Neural crest cell (in vitro differentiated cells): ENCODE measurements at regions not wholly inside any gene's neighbourhood (a gene's known extent, or its start where the extent isn't known, plus 50 kb on each side); places are given as distances from the start of the nearest gene placed in this dataset.

Source experiments
- DNase-seq: peaks from one replicate; pipeline ENCODE4 v3.0.0; 2021; ENCODE audit warnings: low read depth, mixed read lengths, low spot score
- H3K27ac Mint-ChIP-seq: one replicate; pipeline ENCODE4 v1.8.0; 2021; ENCODE audit warnings: mild to moderate bottlenecking, mixed read lengths; ENCODE audit not compliant: unreplicated experiment
- H3K27me3 Mint-ChIP-seq: 2 replicates; pipeline ENCODE4 v1.8.0; 2021; ENCODE audit warnings: low read depth, mild to moderate bottlenecking, mixed read lengths
- H3K36me3 Mint-ChIP-seq: 2 replicates; pipeline ENCODE4 v1.8.0; 2021; ENCODE audit warnings: low read depth, mild to moderate bottlenecking, mixed read lengths
- H3K4me1 Mint-ChIP-seq: 2 replicates; pipeline ENCODE4 v1.8.0; 2021; ENCODE audit warnings: mixed read lengths
- H3K4me3 Mint-ChIP-seq: one replicate; pipeline ENCODE4 v1.8.0; 2021; ENCODE audit warnings: mild to moderate bottlenecking, mixed read lengths
- H3K9me3 Mint-ChIP-seq: 2 replicates; pipeline ENCODE4 v1.8.0; 2021; ENCODE audit warnings: mixed read lengths
- TF ChIP-seq, protein P1 (sequence below): fragments of 200-600 bp; sonication (generic); conservative IDR thresholded peaks from 2 replicates; pipeline ENCODE4 v1.5.0; 2021; ENCODE audit warnings: antibody characterized with exemption, mild to moderate bottlenecking

DNA sequence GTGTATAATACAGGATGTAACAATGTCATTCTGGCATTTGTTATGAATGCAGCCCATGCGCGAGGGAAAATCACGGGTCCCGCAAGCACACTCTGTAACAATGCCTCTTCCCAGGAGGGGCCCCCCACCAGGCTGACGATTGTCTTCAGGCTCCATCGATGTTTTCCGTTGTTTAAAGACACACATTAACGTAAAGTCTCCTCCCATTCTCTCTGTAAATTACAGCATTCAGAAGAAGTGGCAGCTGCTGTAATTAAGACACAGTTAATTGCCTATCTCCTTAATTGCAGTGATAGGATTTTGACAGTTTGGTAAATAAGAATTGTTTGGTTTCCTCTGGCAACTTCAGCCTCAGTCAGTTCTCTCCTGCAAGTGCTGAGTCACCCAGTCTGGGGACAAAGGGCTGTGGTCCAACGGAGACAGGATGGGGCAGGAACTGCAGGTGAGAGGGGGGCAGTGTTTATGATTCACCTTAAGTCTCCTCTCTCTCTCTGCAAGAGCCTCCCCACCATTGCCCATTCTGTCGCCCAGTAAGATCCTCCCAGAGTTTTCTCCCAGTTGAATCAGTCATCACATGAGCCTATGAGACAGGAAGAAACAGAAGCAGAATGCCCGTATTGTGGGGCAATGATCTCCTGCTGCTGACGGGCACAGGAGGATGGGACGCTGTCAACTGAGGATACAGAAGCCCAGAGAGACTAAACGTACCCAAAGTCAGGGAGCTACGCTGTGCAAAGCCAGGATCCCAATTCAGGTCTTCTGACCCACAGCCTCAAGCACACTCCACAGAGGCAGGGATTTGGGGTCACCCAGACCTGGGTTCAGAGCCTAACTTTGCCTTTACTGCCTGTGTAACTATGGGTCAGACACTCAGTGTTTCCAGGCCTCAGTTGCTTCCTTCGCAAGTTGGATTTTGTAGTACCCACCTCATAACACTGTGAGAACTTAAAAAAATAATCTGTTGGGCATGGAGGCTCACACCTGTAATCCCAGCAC, 110.0 kb downstream of the ADSS2 start:
- H3K9me3 Mint-ChIP-seq: no peaks in the 10 kb centered on the region
- H3K27ac Mint-ChIP-seq: peak overlapping the region; percentile 93
- no peaks in the 10 kb centered on the region for H3K36me3 Mint-ChIP-seq
- TF ChIP-seq, protein P1, sequence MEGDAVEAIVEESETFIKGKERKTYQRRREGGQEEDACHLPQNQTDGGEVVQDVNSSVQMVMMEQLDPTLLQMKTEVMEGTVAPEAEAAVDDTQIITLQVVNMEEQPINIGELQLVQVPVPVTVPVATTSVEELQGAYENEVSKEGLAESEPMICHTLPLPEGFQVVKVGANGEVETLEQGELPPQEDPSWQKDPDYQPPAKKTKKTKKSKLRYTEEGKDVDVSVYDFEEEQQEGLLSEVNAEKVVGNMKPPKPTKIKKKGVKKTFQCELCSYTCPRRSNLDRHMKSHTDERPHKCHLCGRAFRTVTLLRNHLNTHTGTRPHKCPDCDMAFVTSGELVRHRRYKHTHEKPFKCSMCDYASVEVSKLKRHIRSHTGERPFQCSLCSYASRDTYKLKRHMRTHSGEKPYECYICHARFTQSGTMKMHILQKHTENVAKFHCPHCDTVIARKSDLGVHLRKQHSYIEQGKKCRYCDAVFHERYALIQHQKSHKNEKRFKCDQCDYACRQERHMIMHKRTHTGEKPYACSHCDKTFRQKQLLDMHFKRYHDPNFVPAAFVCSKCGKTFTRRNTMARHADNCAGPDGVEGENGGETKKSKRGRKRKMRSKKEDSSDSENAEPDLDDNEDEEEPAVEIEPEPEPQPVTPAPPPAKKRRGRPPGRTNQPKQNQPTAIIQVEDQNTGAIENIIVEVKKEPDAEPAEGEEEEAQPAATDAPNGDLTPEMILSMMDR: no peak
- no peak for DNase-seq
- H3K4me3 Mint-ChIP-seq: no peak overlapping the region
- H3K27me3 Mint-ChIP-seq: no peaks in the 10 kb centered on the region
- peaks cover 47% of the 10 kb centered on the region for H3K4me1 Mint-ChIP-seq

DNA sequence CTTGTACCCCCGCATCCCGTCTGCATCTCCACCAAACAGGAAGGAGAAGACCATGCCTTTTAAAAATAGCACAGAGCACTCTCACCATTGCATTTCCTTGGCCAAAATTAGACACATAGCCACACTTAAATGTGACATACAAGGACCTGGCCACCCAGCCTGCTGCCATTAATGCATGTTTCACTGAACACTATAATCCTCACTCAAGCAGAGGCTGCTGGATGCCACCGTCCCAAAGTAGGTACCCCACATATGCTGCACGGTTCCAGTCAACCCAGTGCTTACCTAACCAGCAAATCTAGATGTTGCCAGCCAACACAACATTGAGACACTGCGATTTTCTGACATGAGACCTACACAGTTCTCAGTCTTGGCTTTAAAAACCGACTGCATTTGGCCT, 107.7 kb downstream of the ADSS2 start:
- Mint-ChIP-seq H3K9me3 (no peaks in the 10 kb centered on the region), H3K27me3 (no peaks in the 10 kb centered on the region), H3K4me1 (peaks cover 37% of the 10 kb centered on the region), H3K27ac (no peak overlapping the region), H3K36me3 (no peaks in the 10 kb centered on the region), H3K4me3 (no peak overlapping the region)
- no peak for DNase-seq
- TF ChIP-seq, protein P1: no peak

DNA sequence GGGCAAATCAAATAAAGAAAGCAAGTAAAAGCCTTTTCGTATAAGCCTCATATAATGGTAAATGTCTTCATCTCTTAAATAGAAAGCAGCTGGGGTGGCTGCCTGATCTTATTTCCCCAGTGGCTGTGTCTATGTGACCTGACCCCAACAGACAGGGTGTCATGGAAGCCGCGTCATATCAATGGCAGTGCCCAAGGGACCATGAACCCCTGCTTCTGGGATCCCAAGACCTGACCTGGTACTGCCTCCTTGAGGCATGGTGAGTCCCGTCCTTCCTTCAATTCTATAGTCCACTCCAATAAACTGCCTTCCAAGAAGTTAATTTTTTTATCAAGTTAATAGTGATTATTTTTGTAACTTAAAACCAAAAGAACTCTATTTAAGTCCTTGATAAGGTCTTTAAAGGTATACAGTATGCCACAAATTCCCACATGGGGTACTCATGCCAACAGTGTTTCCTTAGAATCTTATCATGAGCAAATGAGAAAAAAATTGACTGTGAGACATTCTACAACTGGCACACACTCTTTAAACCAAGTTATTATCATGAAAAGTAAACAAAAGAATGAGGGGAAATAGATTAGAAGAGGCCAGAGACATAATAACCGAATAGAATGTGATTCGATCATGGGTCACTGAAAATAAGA, 104.6 kb downstream of the ADSS2 start:
- no peak overlapping the region for H3K4me3 Mint-ChIP-seq
- TF ChIP-seq, protein P1: no peak
- H3K9me3 Mint-ChIP-seq: no peaks in the 10 kb centered on the region
- no peaks in the 10 kb centered on the region for H3K27me3 Mint-ChIP-seq
- H3K36me3 Mint-ChIP-seq: no peaks in the 10 kb centered on the region
- peaks cover 34% of the 10 kb centered on the region for H3K4me1 Mint-ChIP-seq
- no peak for DNase-seq
- no peak overlapping the region for H3K27ac Mint-ChIP-seq

DNA sequence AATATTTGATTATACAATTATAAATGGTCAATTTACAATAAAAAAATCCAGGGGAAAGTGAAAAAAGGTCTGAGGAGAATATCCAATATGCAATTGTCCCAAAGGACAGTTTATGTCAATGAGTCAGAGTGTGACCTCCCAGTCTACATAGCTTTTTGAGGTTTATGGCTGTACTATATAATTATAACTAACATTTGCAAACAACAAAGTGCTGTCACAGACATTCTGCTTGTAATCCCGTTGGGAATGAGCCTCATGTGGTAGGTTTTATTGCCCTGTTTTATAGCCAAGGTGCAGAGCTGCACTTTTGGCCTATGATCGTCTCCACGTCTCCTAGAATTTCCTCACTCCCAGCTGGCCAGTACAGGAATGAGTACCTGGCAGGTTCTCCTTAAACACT, 103.8 kb downstream of the ADSS2 start:
- H3K27ac Mint-ChIP-seq: no peak overlapping the region
- no peaks in the 10 kb centered on the region for H3K27me3 Mint-ChIP-seq
- H3K4me3 Mint-ChIP-seq: no peak overlapping the region
- H3K9me3 Mint-ChIP-seq: peaks cover 2% of the 10 kb centered on the region
- no peaks in the 10 kb centered on the region for H3K36me3 Mint-ChIP-seq
- peaks cover 39% of the 10 kb centered on the region for H3K4me1 Mint-ChIP-seq
- DNase-seq: no peak
- TF ChIP-seq, protein P1: no peak

DNA sequence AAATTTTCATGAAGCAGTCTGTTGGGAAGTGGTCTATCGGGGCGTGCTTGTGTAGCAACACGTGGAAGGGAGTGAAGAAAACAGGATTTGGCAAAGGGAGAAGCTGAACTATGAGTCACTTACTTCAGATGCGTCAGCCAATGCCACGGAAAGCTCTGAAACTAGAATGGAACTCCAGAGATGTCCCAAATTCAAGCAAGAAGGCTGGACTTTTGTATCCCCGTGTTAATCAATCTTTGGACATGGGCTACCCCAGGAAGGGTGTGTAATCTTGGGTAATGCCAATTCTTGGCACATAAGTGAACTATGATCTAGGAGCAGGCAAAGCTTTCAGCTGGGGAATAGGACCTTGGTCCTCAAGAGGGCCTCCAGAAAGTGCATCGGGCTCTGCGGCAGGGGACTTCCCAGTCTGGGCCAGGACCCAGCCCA, 102.6 kb downstream of the ADSS2 start:
- DNase-seq: no peak
- H3K4me1 Mint-ChIP-seq: peaks cover 48% of the 10 kb centered on the region
- no peak overlapping the region for H3K27ac Mint-ChIP-seq
- H3K9me3 Mint-ChIP-seq: peaks cover 2% of the 10 kb centered on the region
- H3K4me3 Mint-ChIP-seq: no peak overlapping the region
- TF ChIP-seq, protein P1: no peak
- H3K36me3 Mint-ChIP-seq: peaks cover 3% of the 10 kb centered on the region
- H3K27me3 Mint-ChIP-seq: no peaks in the 10 kb centered on the region
